ENCODE measurements at regions not wholly inside any gene's neighbourhood (a gene's known extent, or its start where the extent isn't known, plus 50 kb on each side); places are given as distances from the start of the nearest gene placed in this dataset.
"Not testable (repeated sequence)": the region's sequence is repeated elsewhere in the genome, so short reads cannot be mapped to it uniquely, and the experiment has no call there.

GRCh38 chr1:234833646-234834045 is 223.7 kb upstream of the IRF2BP2 start:
- TF ChIP-seq CTCF (IDR thresholded peaks at IDR 0.05; ENCODE audit: low read length, missing control alignments): no peak
- H3K4me3 ChIP-seq (replicated peaks; ENCODE audit: low read depth, low read length): no peak overlapping the region
- no peak for DNase-seq (ENCODE audit: low read depth)

GRCh38 chr1:234833118-234833517 is 223.1 kb upstream of the IRF2BP2 start:
- no peak overlapping the region for H3K4me3 ChIP-seq (replicated peaks; ENCODE audit: low read depth, low read length)
- TF ChIP-seq CTCF (IDR thresholded peaks at IDR 0.05; ENCODE audit: low read length, missing control alignments): no peak
- DNase-seq (ENCODE audit: low read depth): no peak

- TF ChIP-seq CTCF (IDR thresholded peaks at IDR 0.05; ENCODE audit: low read length, missing control alignments): no peak
- no peak for DNase-seq (ENCODE audit: low read depth)
- no peak overlapping the region for H3K4me3 ChIP-seq (replicated peaks; ENCODE audit: low read depth, low read length)
Observed at GRCh38 chr1:234827656-234828055, 217.7 kb upstream of the IRF2BP2 start.

- H3K4me3 ChIP-seq (replicated peaks; ENCODE audit: low read depth, low read length): no peak overlapping the region
- no peak for DNase-seq (ENCODE audit: low read depth)
- TF ChIP-seq CTCF (IDR thresholded peaks at IDR 0.05; ENCODE audit: low read length, missing control alignments): no peak
Observed at GRCh38 chr1:234827181-234827580, 217.2 kb upstream of the IRF2BP2 start.

GRCh38 chr1:234826352-234826751 is 216.4 kb upstream of the IRF2BP2 start:
- DNase-seq (ENCODE audit: low read depth): no peak
- no peak overlapping the region for H3K4me3 ChIP-seq (replicated peaks; ENCODE audit: low read depth, low read length)
- TF ChIP-seq CTCF (IDR thresholded peaks at IDR 0.05; ENCODE audit: low read length, missing control alignments): no peak

- no peak overlapping the region for H3K4me3 ChIP-seq (replicated peaks; ENCODE audit: low read depth, low read length)
- no peak for DNase-seq (ENCODE audit: low read depth)
- TF ChIP-seq CTCF (IDR thresholded peaks at IDR 0.05; ENCODE audit: low read length, missing control alignments): no peak
Observed at GRCh38 chr1:234825498-234826165, 215.7 kb upstream of the IRF2BP2 start.

GRCh38 chr1:234824836-234825235 is 214.9 kb upstream of the IRF2BP2 start:
- not testable (repeated sequence) for DNase-seq (ENCODE audit: low read depth); H3K4me3 ChIP-seq (replicated peaks; ENCODE audit: low read depth, low read length)
